GM23338 (cell line): ENCODE measurements at regions not wholly inside any gene's neighbourhood (a gene's known extent, or its start where the extent isn't known, plus 50 kb on each side); places are given as distances from the start of the nearest gene placed in this dataset.

Experiments used
- CREB1 ChIP-seq: fragments of 250-450 bp; sonication (Bioruptor Pico); IDR thresholded peaks from 2 replicates; pipeline ENCODE4 v1.5.0; 2020; ENCODE audit warnings: low read depth, mild to moderate bottlenecking, moderate library complexity
- CTCF ChIP-seq, 2 experiments: fragments of 200-600 bp in 1 of 2; sonication (generic) in 1 of 2; conservative IDR thresholded peaks; 2 replicates each; pipeline versions ENCODE4 v1.5.1 to v1.6.1; 2016 to 2017; ENCODE audit warnings: antibody characterized with exemption in 2 of 2, low read depth in 2 of 2, mild to moderate bottlenecking in 2 of 2, moderate library complexity in 1 of 2
- ETS1 ChIP-seq: IDR thresholded peaks from 2 replicates; pipeline ENCODE4 v1.6.1; 2016; ENCODE audit warnings: antibody characterized with exemption
- EZH2 ChIP-seq: fragments of 200-600 bp; sonication (generic); IDR thresholded peaks from one replicate; pipeline ENCODE4 v1.8.0; 2017; ENCODE audit warnings: antibody characterized with exemption, mild to moderate bottlenecking, low read depth; ENCODE audit not compliant: unreplicated experiment
- JUNB ChIP-seq: IDR thresholded peaks from one replicate; pipeline ENCODE4 v1.6.1; 2016; ENCODE audit warnings: antibody characterized with exemption; ENCODE audit not compliant: unreplicated experiment
- NANOG ChIP-seq: IDR thresholded peaks from 2 replicates; pipeline ENCODE4 v1.6.1; 2016; ENCODE audit warnings: antibody characterized with exemption, borderline replicate concordance
- POLR2AphosphoS5 ChIP-seq: IDR thresholded peaks from 2 replicates; pipeline ENCODE4 v1.6.1; 2016; ENCODE audit warnings: antibody characterized with exemption, low read depth
- ZNF331 ChIP-seq: fragments of 250-450 bp; sonication (Bioruptor Pico); IDR thresholded peaks from 2 replicates; pipeline ENCODE4 v1.5.0; 2020; ENCODE audit warnings: low read depth, mild to moderate bottlenecking, moderate library complexity
- ZNF462 ChIP-seq: fragments of 250-450 bp; sonication (Bioruptor Pico); IDR thresholded peaks from 2 replicates; pipeline ENCODE4 v1.5.0; 2020; ENCODE audit warnings: mild to moderate bottlenecking, moderate library complexity

- no peak for TF ChIP-seq ZNF462 (CRISPR knock-in tag)
- no peak for TF ChIP-seq POLR2AphosphoS5
- TF ChIP-seq NANOG, result no peak
- TF ChIP-seq ETS1, result no peak
- no peak for TF ChIP-seq EZH2
- no peak for TF ChIP-seq ZNF331 (CRISPR knock-in tag)
- TF ChIP-seq CREB1 (CRISPR knock-in tag), result no peak
- no peak for TF ChIP-seq JUNB
- TF ChIP-seq CTCF (conservative IDR thresholded peaks at IDR 0.05; ENCODE audit: low read depth in 2 of 2), result no peak
These were observed 91.5 kb upstream of the IGF1 start (continued) for GRCh38 chr12:102571889-102572288.
